ENCODE measurements at regions not wholly inside any gene's neighbourhood (a gene's known extent, or its start where the extent isn't known, plus 50 kb on each side); places are given as distances from the start of the nearest gene placed in this dataset.

DNA sequence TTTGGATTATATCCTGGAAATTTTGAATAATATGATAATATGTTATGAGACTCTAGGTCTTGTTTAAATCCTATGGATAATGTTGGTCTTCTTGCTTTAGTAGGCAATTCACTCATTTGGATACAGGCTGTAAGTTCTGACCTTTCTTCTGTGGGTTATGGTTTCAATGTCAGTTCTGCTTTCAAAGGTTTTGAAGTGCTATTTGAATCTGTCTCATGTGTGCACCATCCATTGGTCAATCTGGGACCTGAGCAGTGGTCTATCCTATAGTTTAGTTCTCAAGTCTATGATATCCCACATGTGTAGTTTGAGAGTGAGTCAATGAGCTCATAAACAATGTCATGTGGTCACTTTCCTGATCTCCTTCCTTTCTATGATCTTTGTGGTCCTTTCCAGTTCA, 94.4 kb downstream of the RMI1 start:
- ATAC-seq = no peak
- H3K4me3 Mint-ChIP-seq = no peak overlapping the region
- H3K27ac Mint-ChIP-seq = no peak overlapping the region
- peaks cover 32% of the 10 kb centered on the region for H3K9me3 Mint-ChIP-seq
- TF ChIP-seq USF1 (CRISPR knock-in tag; IDR thresholded peaks at IDR 0.05) (no peak), ZNF671 (CRISPR knock-in tag; IDR thresholded peaks at IDR 0.05) (no peak), SMAD3 (CRISPR knock-in tag; IDR thresholded peaks at IDR 0.05; ENCODE audit: borderline replicate concordance) (no peak), MYBL2 (CRISPR knock-in tag; IDR thresholded peaks at IDR 0.05) (no peak), PRDM15 (CRISPR knock-in tag; IDR thresholded peaks at IDR 0.05) (no peak), AR (CRISPR knock-in tag; IDR thresholded peaks at IDR 0.05) (no peak), CDX4 (CRISPR knock-in tag; IDR thresholded peaks at IDR 0.05; ENCODE audit: borderline replicate concordance) (no peak), ETV6 (CRISPR knock-in tag; IDR thresholded peaks at IDR 0.05) (no peak), TP53 (CRISPR knock-in tag; IDR thresholded peaks at IDR 0.05) (no peak), ZNF416 (CRISPR knock-in tag; IDR thresholded peaks at IDR 0.05) (no peak)
- TF ChIP-seq, protein P1, sequence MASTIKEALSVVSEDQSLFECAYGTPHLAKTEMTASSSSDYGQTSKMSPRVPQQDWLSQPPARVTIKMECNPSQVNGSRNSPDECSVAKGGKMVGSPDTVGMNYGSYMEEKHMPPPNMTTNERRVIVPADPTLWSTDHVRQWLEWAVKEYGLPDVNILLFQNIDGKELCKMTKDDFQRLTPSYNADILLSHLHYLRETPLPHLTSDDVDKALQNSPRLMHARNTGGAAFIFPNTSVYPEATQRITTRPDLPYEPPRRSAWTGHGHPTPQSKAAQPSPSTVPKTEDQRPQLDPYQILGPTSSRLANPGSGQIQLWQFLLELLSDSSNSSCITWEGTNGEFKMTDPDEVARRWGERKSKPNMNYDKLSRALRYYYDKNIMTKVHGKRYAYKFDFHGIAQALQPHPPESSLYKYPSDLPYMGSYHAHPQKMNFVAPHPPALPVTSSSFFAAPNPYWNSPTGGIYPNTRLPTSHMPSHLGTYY (CRISPR knock-in tag; IDR thresholded peaks at IDR 0.05) = no peak
- TF ChIP-seq, protein P2, sequence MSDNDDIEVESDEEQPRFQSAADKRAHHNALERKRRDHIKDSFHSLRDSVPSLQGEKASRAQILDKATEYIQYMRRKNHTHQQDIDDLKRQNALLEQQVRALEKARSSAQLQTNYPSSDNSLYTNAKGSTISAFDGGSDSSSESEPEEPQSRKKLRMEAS (CRISPR knock-in tag; IDR thresholded peaks at IDR 0.05) = no peak
- TF ChIP-seq, protein P3, sequence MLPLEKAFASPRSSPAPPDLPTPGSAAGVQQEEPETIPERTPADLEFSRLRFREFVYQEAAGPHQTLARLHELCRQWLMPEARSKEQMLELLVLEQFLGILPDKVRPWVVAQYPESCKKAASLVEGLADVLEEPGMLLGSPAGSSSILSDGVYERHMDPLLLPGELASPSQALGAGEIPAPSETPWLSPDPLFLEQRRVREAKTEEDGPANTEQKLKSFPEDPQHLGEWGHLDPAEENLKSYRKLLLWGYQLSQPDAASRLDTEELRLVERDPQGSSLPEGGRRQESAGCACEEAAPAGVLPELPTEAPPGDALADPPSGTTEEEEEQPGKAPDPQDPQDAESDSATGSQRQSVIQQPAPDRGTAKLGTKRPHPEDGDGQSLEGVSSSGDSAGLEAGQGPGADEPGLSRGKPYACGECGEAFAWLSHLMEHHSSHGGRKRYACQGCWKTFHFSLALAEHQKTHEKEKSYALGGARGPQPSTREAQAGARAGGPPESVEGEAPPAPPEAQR (CRISPR knock-in tag; IDR thresholded peaks at IDR 0.05) = no peak
- peaks cover 5% of the 10 kb centered on the region; the same call in 1 of the 2 replicates for H3K36me3 Mint-ChIP-seq
- H3K4me1 Mint-ChIP-seq = no peaks in the 10 kb centered on the region
- H3K27me3 Mint-ChIP-seq (ENCODE audit: low read depth) = no peaks in the 10 kb centered on the region; the same call in 1 of the 2 replicates
- ChIA-PET POLR2A (no interaction called here), CTCF (no interaction called here)
- no peak for DNase-seq (ENCODE audit: low spot score)

- Mint-ChIP-seq H3K9me3 (peaks cover 18% of the 10 kb centered on the region), H3K4me3 (no peak overlapping the region), H3K4me1 (no peaks in the 10 kb centered on the region), H3K36me3 (no peaks in the 10 kb centered on the region), H3K27ac (no peak overlapping the region), H3K27me3 (ENCODE audit: low read depth) (no peaks in the 10 kb centered on the region; the same call in 1 of the 2 replicates)
- CTCF ChIA-PET = no interaction called here
- POLR2A ChIA-PET = no interaction called here
- no peak for ATAC-seq
- DNase-seq (ENCODE audit: low spot score) = no peak
- TF ChIP-seq, protein P4, sequence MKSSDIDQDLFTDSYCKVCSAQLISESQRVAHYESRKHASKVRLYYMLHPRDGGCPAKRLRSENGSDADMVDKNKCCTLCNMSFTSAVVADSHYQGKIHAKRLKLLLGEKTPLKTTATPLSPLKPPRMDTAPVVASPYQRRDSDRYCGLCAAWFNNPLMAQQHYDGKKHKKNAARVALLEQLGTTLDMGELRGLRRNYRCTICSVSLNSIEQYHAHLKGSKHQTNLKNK (CRISPR knock-in tag; IDR thresholded peaks at IDR 0.05) = no peak
- TF ChIP-seq RORB (CRISPR knock-in tag; IDR thresholded peaks at IDR 0.05) = no peak
- TF ChIP-seq MXD4 (CRISPR knock-in tag; IDR thresholded peaks at IDR 0.05; ENCODE audit: borderline replicate concordance) = no peak
- TF ChIP-seq JAZF1 (CRISPR knock-in tag; IDR thresholded peaks at IDR 0.05) = no peak
- no peak for TF ChIP-seq TCF7 (CRISPR knock-in tag; IDR thresholded peaks at IDR 0.05; ENCODE audit: low read depth)
- TF ChIP-seq, protein P2 (CRISPR knock-in tag; IDR thresholded peaks at IDR 0.05) = no peak
- TF ChIP-seq EMX1 (CRISPR knock-in tag; IDR thresholded peaks at IDR 0.05) = no peak
- no peak for TF ChIP-seq AR (CRISPR knock-in tag; IDR thresholded peaks at IDR 0.05)
- no peak for TF ChIP-seq RELA (CRISPR knock-in tag; IDR thresholded peaks at IDR 0.05; ENCODE audit: borderline replicate concordance)
- no peak for TF ChIP-seq NR2C2 (CRISPR knock-in tag; IDR thresholded peaks at IDR 0.05)
- no peak for TF ChIP-seq TP53 (CRISPR knock-in tag; IDR thresholded peaks at IDR 0.05)
Observed at GRCh38 chr9:84076384-84076783, 95.8 kb downstream of the RMI1 start.
